NOMO-1 treated with DMSO at 0.1 percent for 48 hours (cell line): ENCODE measurements at regions not wholly inside any gene's neighbourhood (a gene's known extent, or its start where the extent isn't known, plus 50 kb on each side); places are given as distances from the start of the nearest gene placed in this dataset.
A peak's percentile ranks its signal among the peaks of the same experiment; 100 is the strongest.

Source experiments
- DNase-seq: peaks from one replicate; lab custom pipeline; 2025; ENCODE audit not compliant: unreplicated experiment; lab: John Stamatoyannopoulos, UW

DNA sequence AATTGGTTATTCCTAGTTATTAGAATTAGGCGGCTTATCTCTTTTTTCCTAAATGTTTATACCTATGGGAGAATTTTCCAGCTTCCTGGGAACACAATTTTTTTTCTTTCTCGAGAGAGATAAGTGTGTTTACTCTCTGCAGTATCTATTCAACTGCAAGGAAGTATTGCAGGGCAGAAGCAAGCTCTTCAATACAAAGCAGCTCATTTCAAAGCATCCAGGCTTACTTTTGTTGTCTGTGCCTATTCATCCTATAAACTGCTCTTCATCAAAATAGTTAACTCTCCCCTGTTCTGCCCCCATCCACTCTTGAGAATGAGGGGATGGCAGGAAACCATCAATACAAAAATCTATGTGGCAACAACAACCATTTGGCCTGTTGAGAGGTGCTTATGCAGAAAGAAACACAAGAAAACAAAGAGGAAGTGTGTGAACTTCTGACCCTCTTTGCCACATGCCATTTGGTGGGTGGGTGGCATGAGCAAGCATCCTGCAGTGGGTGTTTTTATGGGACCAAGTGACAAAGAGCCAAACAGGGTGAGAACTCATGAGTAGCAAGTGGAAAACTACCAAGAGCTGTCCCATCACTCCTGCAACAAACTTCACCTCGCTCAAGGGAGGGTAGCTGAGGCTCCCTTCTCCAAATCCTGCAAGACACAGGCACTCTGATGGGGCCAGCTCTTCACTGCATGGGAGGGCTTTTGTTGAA lies 50.6 kb upstream of the MRPS6 start:
- DNase-seq = peak; percentile 86

DNA sequence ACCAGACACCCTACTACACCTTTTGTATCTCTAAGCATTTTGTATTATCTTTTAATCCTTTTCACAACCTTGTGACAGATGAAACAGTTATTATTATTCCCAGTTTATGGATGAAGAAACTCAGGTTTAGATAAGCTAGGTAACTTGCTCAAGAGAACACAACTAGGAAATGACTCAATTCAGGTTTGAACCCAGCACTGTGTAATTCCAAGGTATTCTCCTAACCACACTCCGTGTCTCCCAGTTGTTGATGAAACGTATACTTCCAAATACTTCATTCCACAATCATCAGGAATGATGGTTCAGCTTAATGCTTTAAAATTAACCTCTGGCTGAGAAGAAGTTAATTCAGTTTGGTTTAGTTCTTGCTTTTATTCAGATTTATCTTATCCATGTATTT lies 51.7 kb upstream of the MRPS6 start:
- DNase-seq = no peak

DNA sequence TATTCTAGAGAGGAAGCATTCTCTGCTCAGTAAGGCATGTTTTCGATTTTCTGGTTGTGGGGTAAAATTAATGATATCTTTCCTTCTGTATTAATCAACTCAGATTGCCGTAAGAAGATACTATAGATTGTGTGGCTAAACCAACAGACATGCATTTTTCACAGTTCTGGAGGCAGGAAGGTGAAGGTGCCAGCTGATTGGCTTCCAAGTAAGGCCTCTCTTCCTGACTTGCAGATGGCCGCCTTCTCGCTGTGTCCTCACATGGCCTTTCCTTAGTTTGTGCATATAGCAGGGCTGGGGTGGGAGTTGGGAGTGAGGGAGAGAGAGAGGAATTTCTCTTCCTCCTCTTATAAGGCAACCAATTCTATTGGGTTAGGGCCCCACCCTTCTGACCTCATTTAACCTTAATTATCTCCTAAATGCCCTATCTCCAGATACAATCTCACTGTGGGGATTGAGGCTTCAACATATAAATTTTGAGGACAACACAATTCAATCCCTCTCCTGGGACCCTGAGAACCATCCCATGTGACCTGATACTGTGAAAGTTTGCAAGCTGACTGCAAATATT lies 52.3 kb upstream of the MRPS6 start:
- DNase-seq = no peak

DNA sequence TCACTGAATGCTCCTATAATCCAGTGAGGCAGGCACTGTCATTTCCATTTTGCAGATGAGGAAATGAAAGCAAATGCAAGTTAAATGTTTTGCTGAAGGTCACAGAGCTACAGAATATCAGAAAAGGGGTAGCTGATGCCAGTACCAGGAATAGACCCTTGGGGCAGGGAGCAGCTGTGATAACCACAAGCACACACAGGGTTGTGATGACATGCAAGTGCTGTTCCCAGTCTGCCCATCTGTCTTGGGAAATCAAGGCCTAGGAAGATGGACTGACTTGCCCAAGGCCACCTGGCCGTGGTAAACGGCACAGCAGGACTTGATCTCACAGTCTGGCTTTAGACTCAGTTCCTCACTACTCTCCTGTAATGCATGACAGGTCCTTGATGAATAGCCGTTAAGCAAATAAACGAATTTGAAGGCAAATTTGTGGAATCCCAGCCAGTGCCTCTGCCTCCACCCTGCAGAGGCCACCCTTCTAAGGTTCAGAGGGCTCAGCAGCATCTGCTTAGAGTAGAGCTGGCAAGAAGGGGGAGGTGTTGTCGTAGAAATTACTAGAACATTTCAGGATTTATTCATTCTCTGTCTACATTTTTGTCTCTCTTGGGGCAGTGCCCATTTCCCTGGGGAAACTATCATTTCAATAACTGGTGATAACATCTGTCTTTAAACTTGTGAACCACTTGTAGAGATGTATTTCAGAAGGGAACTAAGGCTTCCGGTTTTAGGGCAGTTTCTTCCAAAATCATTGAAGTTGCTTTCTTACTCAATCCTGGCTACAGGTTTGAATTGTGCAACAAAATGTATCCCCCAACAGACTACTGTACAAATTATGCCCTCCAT lies 53.2 kb upstream of the MRPS6 start:
- peak; percentile 96 for DNase-seq

DNA sequence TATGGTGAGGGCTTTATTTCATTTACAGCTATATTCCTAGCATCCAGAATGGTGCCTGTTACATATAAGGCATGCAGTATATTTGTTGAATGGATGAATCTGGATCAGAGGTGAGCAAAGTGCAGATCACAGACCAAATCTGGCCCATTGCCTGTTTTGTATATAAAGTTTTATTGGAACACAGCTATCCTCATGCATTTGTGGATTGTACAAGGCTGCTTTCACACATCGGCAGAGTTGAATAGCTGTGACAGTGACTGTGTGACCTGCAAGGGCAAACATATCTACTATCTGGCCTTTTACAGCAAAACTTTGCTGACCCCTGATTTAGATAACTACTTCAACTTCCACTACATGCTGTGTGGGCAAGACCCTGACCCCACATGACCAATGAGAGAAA lies 54.0 kb upstream of the MRPS6 start:
- no peak for DNase-seq

DNA sequence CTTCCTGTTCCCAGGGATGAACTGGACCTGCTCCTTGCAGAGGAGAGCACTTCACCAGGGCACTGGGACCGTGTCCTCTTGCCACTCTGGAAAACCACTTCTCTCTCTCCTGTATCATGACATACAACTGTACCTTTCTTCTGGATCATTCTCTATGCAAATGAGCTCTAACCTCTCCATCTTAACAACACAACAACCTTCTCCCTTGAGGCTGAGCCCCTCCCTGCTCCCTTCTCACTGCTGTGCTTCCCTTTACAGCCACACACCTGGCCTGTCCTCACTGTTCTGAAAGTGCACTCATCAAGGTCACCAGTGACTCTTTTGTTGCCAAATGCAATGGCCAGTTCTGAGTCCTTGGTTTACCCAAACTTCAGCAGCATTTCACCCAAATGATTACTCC lies 54.5 kb upstream of the MRPS6 start:
- DNase-seq = no peak

DNA sequence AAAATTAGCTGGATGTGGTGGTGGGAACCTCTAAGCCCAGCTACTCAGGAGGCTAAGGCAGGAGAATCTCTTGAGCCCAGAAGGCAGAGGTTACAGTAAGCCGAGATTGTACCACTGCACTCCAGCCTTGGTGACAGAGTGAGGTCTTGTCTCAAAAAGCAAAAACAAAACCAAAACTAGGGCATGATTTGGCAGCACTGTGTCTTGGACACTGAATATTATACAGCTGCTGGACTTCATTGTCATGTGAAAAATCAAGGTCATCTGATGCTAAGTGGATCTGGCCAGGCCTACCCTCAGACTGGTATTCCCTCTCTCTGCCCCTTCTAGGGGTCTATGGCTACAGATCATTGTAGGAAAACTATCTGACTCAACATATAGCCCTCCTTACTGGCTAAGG lies 55.2 kb upstream of the MRPS6 start:
- no peak for DNase-seq

DNA sequence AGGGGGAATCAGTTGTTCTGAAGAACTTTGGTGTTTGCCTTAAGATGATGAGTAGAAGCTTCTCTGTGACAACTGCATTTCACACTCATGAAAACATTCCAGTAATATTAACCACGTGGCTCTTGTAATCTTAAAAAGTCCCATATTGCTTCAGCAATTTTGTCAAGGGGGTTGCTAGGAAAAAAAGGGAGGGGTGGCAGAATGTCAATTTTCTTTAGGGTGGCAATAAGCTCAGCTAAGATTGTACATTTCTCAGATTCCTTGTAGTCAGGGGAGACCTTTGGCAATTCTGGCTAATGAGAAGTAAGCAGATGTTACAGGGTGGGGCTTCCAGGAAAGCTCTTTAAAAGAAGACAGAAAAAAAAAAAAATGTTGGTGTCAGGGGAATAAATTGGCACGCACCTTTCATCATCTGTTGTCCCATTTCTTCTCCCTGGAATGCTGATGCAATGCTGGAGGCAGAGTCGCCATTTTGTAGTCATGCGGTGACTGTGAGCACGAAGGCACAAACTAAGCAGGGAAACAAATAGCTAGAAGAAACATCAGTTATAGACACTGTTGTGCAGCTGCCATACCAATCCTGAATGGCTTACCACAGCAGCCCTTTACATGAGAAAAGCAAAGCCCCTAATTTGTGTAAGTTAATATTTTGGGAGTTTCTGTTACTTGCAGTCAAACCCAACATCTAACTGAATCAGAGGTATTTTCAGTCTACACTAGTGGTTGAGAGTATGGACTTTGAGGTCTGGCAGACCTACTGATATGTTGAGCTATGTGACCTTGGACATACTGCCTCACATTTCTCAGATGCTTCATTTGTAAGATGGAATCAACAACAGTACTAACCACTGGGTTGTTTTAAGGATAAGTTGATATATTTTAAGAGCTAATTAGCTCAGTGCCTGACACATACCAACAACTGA lies 56.1 kb upstream of the MRPS6 start:
- DNase-seq = no peak

DNA sequence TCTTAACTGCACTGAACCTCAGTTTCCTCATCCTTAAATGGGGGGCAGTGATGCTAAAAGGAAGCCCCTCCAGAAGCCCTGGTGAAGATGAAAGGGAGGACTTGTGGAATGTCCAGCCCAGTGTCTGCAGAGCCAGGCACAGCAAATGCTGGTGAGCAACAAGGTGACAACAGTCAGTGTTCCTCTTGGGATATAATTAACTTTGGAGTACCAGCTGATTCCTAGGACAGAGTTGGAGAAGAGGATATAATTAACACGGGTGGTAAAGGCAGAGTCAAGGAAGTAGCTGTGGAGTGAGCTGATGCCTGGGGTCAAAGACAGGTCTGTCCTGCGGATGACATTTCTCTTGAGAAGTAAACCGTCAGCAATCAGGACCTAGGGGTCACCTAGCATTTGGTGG lies 60.7 kb upstream of the MRPS6 start:
- no peak for DNase-seq

DNA sequence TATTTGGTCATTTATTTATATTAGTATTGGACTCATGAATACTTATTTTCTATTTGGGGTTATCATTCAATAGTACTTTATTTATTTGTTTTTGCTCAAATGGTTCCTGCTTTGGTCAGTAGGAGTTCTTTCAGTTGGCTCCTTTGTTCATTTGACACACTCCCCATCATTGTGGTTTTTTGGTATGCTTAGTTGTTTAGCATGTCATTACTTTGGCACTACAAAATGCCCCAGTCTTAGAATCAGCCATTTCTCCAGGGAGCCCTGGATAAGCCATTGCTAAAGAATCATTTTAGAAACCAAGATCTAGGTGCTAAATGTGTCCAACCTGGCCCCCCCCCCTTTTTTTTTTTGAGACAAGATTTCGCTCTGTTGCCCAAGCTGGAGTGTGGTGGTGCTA lies 61.7 kb upstream of the MRPS6 start:
- no peak for DNase-seq

DNA sequence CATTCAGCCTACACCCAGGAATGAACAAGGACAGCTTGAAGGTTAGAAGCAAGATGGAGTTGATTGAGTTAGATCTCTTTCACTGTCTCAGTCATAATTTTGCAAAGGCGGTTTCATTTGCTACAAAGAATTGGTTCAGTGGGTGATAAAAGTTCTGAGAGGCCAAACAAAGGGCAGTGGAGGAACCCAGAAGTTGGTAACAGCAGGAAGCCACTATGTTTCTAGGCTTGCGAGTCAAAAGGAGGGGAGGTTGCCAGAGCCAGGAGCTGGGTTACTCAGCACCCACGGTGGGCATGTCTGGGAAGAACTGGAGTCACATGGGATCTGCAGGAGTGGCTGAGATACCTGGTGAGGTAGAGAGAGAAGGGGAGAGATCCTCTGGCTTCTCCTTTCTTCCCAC lies 64.2 kb upstream of the MRPS6 start:
- DNase-seq = no peak

DNA sequence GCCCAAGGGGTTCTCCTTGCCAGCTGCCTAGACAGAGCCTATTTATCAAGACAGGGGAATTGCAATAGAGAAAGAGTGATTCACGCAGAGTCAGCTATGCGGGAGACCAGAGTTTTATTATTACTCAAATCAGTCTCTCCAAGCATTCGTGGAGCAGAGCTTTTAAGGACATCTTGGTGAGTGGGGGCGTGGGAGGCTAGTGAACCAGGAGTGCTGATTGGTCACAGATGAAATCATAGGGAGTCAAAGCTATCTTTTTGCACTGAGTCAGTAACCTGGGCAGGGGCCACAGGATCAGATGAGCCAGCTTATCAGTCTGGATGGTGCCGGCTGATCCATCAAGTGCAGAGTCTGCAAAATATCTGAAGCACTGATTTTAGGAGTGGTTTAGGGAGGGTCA lies 64.8 kb upstream of the MRPS6 start:
- no peak for DNase-seq

DNA sequence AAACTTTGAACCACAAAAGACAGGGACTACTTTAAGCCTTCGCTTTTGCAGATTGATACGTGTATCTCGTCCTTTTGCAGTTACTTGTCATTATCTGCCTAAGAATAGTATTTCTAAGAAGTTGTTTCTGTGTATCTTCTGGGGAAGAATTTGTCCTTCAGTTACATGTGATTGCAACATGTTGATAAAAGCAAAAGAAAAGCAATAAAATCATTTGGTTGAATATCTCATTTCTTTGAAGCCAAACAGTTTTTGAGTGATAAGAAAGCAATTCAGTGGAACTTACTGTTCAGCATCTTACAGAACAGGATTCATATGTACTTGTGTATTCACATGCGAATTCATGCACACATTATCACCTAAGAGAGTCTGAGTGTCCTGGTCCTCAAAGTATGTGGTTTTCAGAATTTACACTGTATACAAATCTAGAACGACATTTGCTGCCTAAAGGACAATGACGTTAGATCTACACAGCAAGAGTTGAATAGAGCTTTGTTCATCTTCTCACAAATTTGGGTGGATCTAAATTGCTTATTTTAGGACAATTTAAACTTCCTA lies 66.7 kb upstream of the MRPS6 start:
- DNase-seq = no peak

DNA sequence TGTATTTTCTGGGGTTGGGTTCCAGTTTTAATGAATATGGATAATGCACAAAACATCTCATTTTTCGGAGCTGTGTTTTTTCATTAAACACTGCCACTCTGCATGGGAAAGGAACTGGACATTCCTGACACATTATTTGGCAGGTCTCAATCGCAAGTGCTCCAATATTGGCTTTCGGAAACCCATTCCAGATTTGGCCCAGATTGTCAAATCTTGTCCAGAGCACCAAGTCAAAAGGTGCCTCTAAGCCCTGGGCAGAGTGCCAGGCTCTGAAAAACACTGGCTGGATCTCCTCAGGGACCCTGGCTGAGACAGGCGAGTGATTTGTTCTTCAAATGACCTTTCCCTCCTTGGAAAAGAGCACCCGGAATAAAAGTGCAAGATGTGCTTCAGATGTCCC lies 68.4 kb upstream of the MRPS6 start:
- no peak for DNase-seq

DNA sequence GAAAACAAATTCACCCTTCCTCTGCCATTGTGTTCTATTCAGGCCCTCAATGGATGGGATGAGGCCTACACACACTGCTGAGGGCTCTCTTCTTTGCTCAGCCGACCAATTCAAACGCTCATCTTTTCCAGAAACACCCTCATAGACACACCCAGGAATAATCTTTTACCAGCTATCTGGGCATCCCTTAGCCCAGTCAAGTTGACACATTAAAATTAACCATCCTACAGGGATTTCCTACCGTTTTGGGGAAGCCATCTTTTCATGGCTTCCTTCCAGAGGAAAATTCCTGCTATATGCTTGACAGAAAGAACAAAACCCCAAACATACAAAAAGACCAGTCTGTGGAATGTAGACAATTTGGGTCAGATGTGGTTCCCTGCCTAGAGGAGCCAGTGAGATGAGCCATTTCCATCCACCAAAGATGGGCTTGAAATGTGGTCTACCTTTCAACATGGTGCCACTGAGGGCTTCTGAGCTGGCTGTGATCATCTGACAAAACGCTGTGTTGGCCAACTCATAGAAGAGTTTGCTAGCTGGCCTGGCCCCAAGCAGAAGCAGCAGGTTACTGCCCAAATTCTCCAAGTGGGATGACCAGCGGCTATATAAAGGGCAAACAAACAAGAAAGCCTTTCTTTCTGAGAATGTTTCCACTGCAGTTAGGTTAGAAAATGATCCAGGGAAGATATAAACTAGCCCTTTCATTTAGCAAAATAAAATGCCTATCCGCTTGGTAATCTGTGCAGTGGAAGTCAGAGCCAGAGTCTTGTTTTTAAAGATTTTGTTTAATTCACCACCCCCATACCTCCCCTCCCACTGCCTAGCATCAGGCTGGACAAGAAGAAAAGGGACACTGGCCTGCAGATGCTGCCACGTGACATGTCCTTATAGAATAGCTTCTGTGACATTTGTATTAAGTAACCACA lies 69.1 kb upstream of the MRPS6 start:
- DNase-seq = no peak

DNA sequence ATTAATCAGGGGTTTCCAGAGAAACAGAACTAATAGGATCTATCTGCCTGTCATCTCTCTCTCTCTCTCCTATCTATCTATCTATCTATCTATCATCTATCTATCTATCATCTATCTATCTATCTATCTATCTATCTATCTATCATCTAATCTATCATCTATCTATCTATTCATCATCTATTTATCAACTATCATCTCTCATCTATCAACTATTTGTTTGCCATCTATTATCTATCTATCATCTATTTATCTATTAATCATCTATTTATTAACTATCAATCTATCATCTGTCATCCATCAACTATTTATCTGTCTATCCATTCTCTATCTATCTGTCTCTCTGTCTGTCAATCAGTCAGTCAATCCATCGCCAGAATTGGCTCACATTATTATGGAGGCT lies 70.0 kb upstream of the MRPS6 start:
- DNase-seq = no peak

DNA sequence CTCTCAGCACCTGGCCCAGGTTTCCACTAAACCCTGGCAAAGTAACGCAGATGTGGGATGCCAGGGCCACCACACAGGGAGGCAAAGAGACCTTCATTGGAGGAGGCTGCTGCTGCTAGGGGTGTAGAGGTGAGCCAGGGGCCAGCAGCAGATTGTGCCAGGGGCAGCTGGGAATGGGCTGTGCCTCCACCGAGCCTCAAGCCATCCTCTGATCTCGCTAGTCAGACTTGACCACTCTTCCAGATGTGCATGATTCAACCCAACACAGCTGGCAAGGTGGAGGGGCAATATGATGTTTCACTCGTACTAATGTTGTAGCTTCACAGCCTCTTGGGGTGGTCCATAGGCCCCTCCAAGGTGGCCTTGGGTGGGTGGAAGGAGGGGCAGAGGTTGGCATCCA lies 73.0 kb upstream of the MRPS6 start:
- DNase-seq = no peak

DNA sequence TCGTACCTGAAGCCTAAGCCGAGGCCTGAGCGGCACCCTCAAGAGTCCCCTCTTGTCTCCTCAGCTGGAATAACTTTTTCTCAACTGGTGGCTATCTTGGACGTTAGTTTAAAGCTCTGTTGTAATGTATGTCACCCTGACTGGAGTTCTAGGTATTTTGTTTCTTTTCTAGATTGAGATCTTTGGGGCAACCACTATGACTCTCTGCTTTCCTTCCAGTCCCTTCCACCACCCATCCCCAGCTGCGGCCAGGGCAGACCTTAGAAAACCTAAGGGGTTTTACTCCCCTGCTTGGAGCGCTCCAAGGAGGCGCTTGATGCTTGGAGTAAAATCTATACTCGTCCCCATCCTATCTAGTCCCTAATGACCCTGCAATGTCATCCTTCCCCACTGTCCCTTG lies 74.6 kb upstream of the MRPS6 start:
- DNase-seq = no peak

DNA sequence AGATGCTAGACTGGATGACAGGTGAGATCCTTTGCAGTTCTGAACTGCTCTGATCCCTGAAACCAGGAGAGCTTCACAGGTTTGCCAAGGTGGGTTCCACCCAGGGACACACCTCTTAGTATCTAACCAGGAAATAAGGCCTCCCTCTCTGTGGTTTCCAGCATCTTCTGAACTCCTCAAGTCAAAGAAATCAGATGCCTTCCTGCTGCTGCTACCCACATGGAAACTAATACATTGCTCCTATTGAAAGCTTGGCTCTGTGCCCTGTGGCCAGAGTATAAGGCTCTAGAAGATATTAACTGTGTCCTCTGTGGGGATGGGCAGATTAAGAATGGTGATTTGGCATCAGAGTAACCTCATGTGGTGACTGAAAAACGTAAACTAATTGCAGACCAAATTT lies 75.0 kb upstream of the MRPS6 start:
- DNase-seq = no peak

DNA sequence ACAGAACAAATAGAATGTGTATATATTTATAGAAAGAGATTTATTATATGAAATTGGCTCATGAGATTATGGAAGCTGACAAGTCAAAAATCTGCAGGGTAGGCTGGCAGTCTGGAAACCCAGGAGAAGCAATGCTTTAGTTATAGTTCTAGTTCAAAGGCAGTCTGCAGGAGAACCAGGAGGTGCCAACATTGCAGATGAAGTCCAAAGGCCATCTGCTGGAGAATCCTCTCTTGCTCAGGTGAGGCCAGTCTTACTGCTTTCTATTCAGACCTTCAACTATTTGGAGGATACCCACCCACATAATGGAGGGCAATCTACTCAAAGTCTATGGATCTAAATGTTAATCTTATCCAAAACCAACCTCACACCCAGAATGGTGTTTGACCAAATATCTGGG lies 75.9 kb upstream of the MRPS6 start:
- DNase-seq = no peak
